Stomach (tissue), 8 donors: ENCODE measurements at regions not wholly inside any gene's neighbourhood (a gene's known extent, or its start where the extent isn't known, plus 50 kb on each side); places are given as distances from the start of the nearest gene placed in this dataset.

Experiments
- DNase-seq, 2 donors: peaks; one replicate each; pipeline versions ENCODE4 v3.0.0 to v3.0.0-alpha.2; 2013 to 2019
- H3K27ac ChIP-seq, 5 donors: fragments of 200-600 bp in 4 of 5; sonication (generic) in 4 of 5; one replicate each; pipeline ENCODE4 v1.5.1; 2013 to 2019; ENCODE audit warnings: mild to moderate bottlenecking in 1 of 5, moderate library complexity in 1 of 5
- H3K27me3 ChIP-seq, 3 donors: fragments of 200-600 bp; sonication (generic); one replicate each; pipeline ENCODE4 v1.5.1; 2017 to 2019; ENCODE audit warnings: mixed run types in 1 of 3
- H3K36me3 ChIP-seq, 4 donors: fragments of 200-600 bp; sonication (generic); 1 replicate in 3 of 4; 2 replicates in 1 of 4; pipeline ENCODE4 v1.5.1; 2016 to 2019
- H3K4me1 ChIP-seq, 4 donors: fragments of 200-600 bp; sonication (generic); one replicate each; pipeline ENCODE4 v1.5.1; 2016 to 2019
- H3K4me3 ChIP-seq, 4 donors: fragments of 200-600 bp; sonication (generic) in 3 of 4; one replicate each; pipeline ENCODE4 v1.5.1; 2016 to 2019; ENCODE audit warnings: mild to moderate bottlenecking in 1 of 4
- H3K9me3 ChIP-seq, 4 donors: fragments of 200-600 bp; sonication (generic); one replicate each; pipeline ENCODE4 v1.5.1; 2016 to 2019
- EP300 ChIP-seq: sonication (generic); formaldehyde crosslinking; IDR thresholded peaks from one replicate; pipeline ENCODE4 v1.6.1; 2017; ENCODE audit warnings: antibody characterized with exemption
- POLR2A ChIP-seq, 4 donors: fragments of 450-650 bp; IDR thresholded peaks; one replicate each; pipeline ENCODE4 v1.6.1; 2016; ENCODE audit warnings: antibody characterized with exemption in 4 of 4, control low read depth in 2 of 4, mild to moderate bottlenecking in 1 of 4, moderate library complexity in 1 of 4
- POLR2AphosphoS5 ChIP-seq, 3 donors: sonication (generic); formaldehyde crosslinking; IDR thresholded peaks; one replicate each; pipeline ENCODE4 v1.6.1; 2016; ENCODE audit warnings: antibody characterized with exemption in 3 of 3
- WGBS, 5 donors: extraction: QIAGEN DNeasy Blood & Tissue Kit in 3 of 5; methylation state at CpG; one replicate each; pipeline versions ENCODE4 v1.1.5 to v1.1.7; 2013 to 2018; 5-methylcytosine and 5-hydroxymethylcytosine counted together
- intact Hi-C: fragments of 100-400 bp; cut with DNase I; formaldehyde crosslinking; loops from one replicate; pipeline ENCODE4 v1.15.1; 2023; ENCODE audit warnings: low total_unique reads
- TF ChIP-seq, protein P1 (sequence below), 7 experiments: fragments of 450-650 bp in 4 of 7; fragments of 200-600 bp in 3 of 7; sonication (generic) in 3 of 7; IDR thresholded peaks; one replicate each; pipeline ENCODE4 v1.5.1; 2016 to 2019; ENCODE audit warnings: antibody characterized with exemption in 7 of 7, control low read depth in 2 of 7, mild to moderate bottlenecking in 1 of 7
- donor health status: healthy with polysubstance abuse.
- donor health status: Bipolar disorder and iron deficiency.
- donor health status: healthy.

DNA sequence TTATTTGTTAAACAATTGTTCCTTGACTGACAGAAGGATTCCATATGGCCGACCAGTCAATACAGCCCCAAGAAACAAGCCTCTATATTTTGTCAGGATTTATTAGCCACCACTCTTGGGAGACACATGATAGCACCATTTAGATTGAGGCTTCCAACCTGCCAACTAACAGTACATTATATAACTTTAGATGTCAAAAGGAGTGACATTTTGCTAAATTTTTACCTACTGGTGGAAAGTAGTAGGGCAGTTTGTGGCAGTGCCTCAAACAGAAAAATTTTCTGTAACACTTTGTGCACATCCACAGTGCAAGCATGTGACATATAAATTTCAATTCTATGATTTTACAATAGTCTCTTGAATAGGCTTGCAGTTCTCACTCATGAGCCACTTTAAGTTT, 464.0 kb downstream of the TRIB2 start:
- H3K4me1 ChIP-seq: no peaks in the 10 kb centered on the region
- DNase-seq: no peak
- 68 to 88% (median 77%) methylated on average over 1 of the region's 1 CpG for WGBS, 5 donors

DNA sequence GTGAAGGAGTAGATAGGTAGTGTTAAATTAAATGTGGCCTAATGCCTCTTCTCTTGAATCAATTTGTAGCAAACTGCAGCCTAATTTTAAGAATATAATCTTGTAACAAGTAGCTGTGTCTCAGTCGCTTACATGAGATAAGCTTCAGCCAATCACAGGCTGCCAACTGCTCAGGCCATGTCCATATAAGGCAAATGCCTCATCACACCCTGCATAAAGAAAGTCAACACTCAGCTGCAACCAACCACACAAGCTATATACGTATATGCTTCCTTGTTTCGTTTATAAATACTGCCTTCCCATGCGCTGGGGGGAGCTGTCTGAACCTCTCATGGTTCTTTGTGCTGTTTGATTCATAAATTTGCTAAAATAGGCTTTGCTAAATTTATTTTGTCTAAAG, 476.3 kb downstream of the TRIB2 start:
- no peak for TF ChIP-seq POLR2A (IDR thresholded peaks at IDR 0.05)
- TF ChIP-seq POLR2AphosphoS5 (IDR thresholded peaks at IDR 0.05): no peak
- no peak for TF ChIP-seq EP300
- TF ChIP-seq, protein P1, sequence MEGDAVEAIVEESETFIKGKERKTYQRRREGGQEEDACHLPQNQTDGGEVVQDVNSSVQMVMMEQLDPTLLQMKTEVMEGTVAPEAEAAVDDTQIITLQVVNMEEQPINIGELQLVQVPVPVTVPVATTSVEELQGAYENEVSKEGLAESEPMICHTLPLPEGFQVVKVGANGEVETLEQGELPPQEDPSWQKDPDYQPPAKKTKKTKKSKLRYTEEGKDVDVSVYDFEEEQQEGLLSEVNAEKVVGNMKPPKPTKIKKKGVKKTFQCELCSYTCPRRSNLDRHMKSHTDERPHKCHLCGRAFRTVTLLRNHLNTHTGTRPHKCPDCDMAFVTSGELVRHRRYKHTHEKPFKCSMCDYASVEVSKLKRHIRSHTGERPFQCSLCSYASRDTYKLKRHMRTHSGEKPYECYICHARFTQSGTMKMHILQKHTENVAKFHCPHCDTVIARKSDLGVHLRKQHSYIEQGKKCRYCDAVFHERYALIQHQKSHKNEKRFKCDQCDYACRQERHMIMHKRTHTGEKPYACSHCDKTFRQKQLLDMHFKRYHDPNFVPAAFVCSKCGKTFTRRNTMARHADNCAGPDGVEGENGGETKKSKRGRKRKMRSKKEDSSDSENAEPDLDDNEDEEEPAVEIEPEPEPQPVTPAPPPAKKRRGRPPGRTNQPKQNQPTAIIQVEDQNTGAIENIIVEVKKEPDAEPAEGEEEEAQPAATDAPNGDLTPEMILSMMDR (IDR thresholded peaks at IDR 0.05): no peak
- DNase-seq: peak in 1 of 2 donors; percentile 17
- intact Hi-C loops: no loop called here
- H3K27me3 ChIP-seq: no peaks in the 10 kb centered on the region
- no peak overlapping the region for H3K27ac ChIP-seq
- H3K36me3 ChIP-seq: no peaks in the 10 kb centered on the region
- H3K4me3 ChIP-seq: no peak overlapping the region
- H3K4me1 ChIP-seq: no peaks in the 10 kb centered on the region
- WGBS, 5 donors: 38 to 52% (median 42%) methylated on average over 4 of the region's 4 CpGs
- H3K9me3 ChIP-seq: no peaks in the 10 kb centered on the region

More for the DNA sequence above, 464.0 kb downstream of the TRIB2 start:
- no peak for TF ChIP-seq POLR2AphosphoS5 (IDR thresholded peaks at IDR 0.05)
- TF ChIP-seq POLR2A (IDR thresholded peaks at IDR 0.05): no peak
- no peak for TF ChIP-seq EP300
- TF ChIP-seq, protein P1 (IDR thresholded peaks at IDR 0.05): no peak
- intact Hi-C loops: no loop called here
- Histone ChIP-seq H3K4me3 (no peak overlapping the region), H3K9me3 (peaks cover 0 to 11% (median 6%) of the 10 kb centered on the region in 4 donors), H3K27me3 (no peaks in the 10 kb centered on the region), H3K27ac (no peak overlapping the region), H3K36me3 (no peaks in the 10 kb centered on the region)

DNA sequence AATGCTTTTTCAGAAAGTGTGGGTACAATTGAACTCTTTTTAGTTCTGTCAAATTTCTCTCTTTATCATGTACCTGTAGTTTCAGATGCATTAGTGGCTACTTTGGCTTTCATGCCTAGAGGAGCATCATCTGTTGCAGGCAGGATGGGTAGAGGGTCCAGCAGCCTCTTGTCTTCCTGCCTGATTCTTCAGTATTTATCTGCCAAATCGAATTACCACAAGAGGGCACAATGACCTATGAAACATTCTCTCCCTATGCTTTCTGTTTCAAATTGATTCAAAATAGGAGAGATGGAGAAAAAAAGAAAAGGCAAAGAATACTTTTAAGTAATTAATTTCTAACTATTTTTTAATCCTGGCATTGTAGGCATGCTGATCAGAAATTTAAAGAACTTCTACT, 477.2 kb downstream of the TRIB2 start:
- intact Hi-C loops: no loop called here
- DNase-seq: peak in 1 of 2 donors; percentile 51
- no peaks in the 10 kb centered on the region for H3K36me3 ChIP-seq
- H3K4me3 ChIP-seq: no peak overlapping the region
- H3K9me3 ChIP-seq: no peaks in the 10 kb centered on the region
- WGBS, 5 donors: 0 to 7% (median 3%) methylated on average over 1 of the region's 1 CpG
- TF ChIP-seq POLR2AphosphoS5 (IDR thresholded peaks at IDR 0.05): no peak
- TF ChIP-seq, protein P1 (IDR thresholded peaks at IDR 0.05): peak in 1 of 7 experiments; percentile 18
- H3K4me1 ChIP-seq: no peaks in the 10 kb centered on the region
- H3K27me3 ChIP-seq: no peaks in the 10 kb centered on the region
- H3K27ac ChIP-seq: no peak overlapping the region

DNA sequence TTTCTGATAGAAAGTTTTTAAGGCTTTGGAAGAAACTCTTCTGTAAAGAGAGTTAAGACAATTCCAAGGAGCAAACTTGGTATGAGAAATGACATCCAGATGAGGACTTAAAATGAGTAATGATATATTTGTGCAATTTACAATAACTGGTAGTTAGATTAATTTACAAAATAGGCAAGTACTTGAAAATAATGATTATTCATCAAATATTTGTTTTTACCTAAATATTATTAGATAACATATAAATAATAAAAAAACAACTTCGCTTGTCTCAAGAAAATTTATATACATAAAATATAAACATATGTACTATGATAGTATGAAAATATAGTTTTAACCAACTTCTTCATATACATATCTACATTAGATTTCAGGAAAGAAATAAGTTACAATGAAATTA, 478.5 kb downstream of the TRIB2 start:
- Histone ChIP-seq H3K4me3 (no peak overlapping the region), H3K27me3 (no peaks in the 10 kb centered on the region), H3K27ac (no peak overlapping the region), H3K4me1 (no peaks in the 10 kb centered on the region), H3K36me3 (no peaks in the 10 kb centered on the region), H3K9me3 (no peaks in the 10 kb centered on the region)
- no peak for DNase-seq
- intact Hi-C loops: no loop called here
- 77 to 88% (median 83%) methylated on average over 1 of the region's 1 CpG for WGBS, 5 donors
- TF ChIP-seq, protein P1 (IDR thresholded peaks at IDR 0.05): no peak
- TF ChIP-seq POLR2AphosphoS5 (IDR thresholded peaks at IDR 0.05): no peak
- no peak for TF ChIP-seq POLR2A (IDR thresholded peaks at IDR 0.05)
- TF ChIP-seq EP300: no peak
